HCT116 (cell line): ENCODE measurements at regions not wholly inside any gene's neighbourhood (a gene's known extent, or its start where the extent isn't known, plus 50 kb on each side); places are given as distances from the start of the nearest gene placed in this dataset.

ENCODE experiments used
- ATAC-seq: fragments of 200-7000 bp; cut with Tn5 transposase; 2 replicates; pipeline ENCODE4 v1.9.1; 2020; ENCODE audit warnings: mild to moderate bottlenecking, moderate library complexity
- BruUV-seq: library from RNA; stranded (reverse); fragments of 400-500 nt; replicated peaks from 2 replicates; lab custom pipeline; 2021; lab: Mats Ljungman, UMichigan
- CTCF ChIA-PET: fragments of 300-600 bp; sonication (Branson Sonifier 250); formaldehyde crosslinking; loops from one replicate; lab custom pipeline; 2021; ENCODE audit warnings: antibody characterized with exemption; lab: Charles Lee
- POLR2A ChIA-PET: fragments of 300-600, 350-600 bp; sonication (Branson Sonifier 250); formaldehyde crosslinking; loops from one replicate; lab custom pipeline; 2021; ENCODE audit warnings: antibody characterized with exemption; lab: Charles Lee
- RAD21 ChIA-PET, 2 experiments: fragments of 300-600 bp; sonication (Branson Sonifier 250); formaldehyde crosslinking; loops; one replicate each; lab custom pipeline; 2023; ENCODE audit warnings: low total read pairs in 2 of 2; ENCODE audit not compliant: uncharacterized antibody in 2 of 2, unreplicated experiment in 2 of 2, low non-redundant PET in 1 of 2; lab: Charles Lee
- DNase-seq: peaks from one replicate; pipeline ENCODE4 v3.0.0-alpha.2; 2010; ENCODE audit warnings: low read depth, low spot score
- H2AFZ ChIP-seq: fragments of 200-600 bp; shearing (Covaris generic), sonication (generic); 2 replicates; pipeline ENCODE4 v1.6.1; 2017; ENCODE audit warnings: low read depth, mixed run types, mixed read lengths, antibody characterized with exemption, low read length; ENCODE audit not compliant: poor library complexity, severe bottlenecking
- H3K27ac ChIP-seq: 2 replicates; pipeline ENCODE4 v1.5.1; 2012; ENCODE audit warnings: low read depth, low read length
- H3K27me3 ChIP-seq: fragments of 200-600 bp; sonication (generic); 2 replicates; pipeline ENCODE4 v1.6.1; 2016; ENCODE audit warnings: mixed run types, low read length, mixed read lengths; ENCODE audit not compliant: insufficient read depth
- H3K36me3 ChIP-seq, 2 experiments: fragments of 200-500 bp in 1 of 2; fragments of 200-600 bp in 1 of 2; sonication (Bioruptor generic) in 1 of 2; sonication (generic) in 1 of 2; 2 replicates each; pipeline versions ENCODE4 v1.5.1 to v1.6.1; 2014 to 2016; ENCODE audit warnings: low read length in 2 of 2, inconsistent platforms in 1 of 2, mixed read lengths in 1 of 2, mixed run types in 1 of 2; ENCODE audit not compliant: insufficient read depth in 2 of 2, control insufficient read depth in 1 of 2
- H3K4me1 ChIP-seq, 2 experiments: fragments of 200-600 bp in 1 of 2; sonication (generic) in 1 of 2; 2 replicates each; pipeline versions ENCODE4 v1.5.1 to v1.6.1; 2012 to 2017; ENCODE audit warnings: low read length in 2 of 2, inconsistent platforms in 1 of 2, mild to moderate bottlenecking in 1 of 2, mixed read lengths in 1 of 2, mixed run types in 1 of 2, moderate library complexity in 1 of 2; ENCODE audit not compliant: insufficient read depth in 2 of 2, control insufficient read depth in 1 of 2
- H3K4me2 ChIP-seq: fragments of 200-600 bp; sonication (generic); 2 replicates; pipeline ENCODE4 v1.6.1; 2017; ENCODE audit warnings: mixed run types, low read length, mixed read lengths
- H3K4me3 ChIP-seq, 2 experiments: fragments of 200-600 bp in 1 of 2; sonication (generic) in 1 of 2; replicated peaks in 1 of 2; 2 replicates each; pipeline ENCODE4 v1.5.1; 2011 to 2016; ENCODE audit warnings: low read length in 2 of 2, control low read depth in 1 of 2, low read depth in 1 of 2, mild to moderate bottlenecking in 1 of 2, mixed read lengths in 1 of 2, mixed run types in 1 of 2
- H3K79me2 ChIP-seq: fragments of 200-600 bp; sonication (generic); 2 replicates; pipeline ENCODE4 v1.6.1; 2017; ENCODE audit warnings: mild to moderate bottlenecking, mixed run types, low read length, moderate library complexity, mixed read lengths; ENCODE audit not compliant: insufficient read depth
- H3K9ac ChIP-seq: fragments of 200-600 bp; sonication (generic); 2 replicates; pipeline ENCODE4 v1.6.1; 2016; ENCODE audit warnings: low read length, mixed read lengths
- H3K9me2 ChIP-seq: fragments of 200-600 bp; sonication (generic), shearing (Covaris generic); 2 replicates; pipeline ENCODE4 v1.6.1; 2017; ENCODE audit warnings: mixed run types, mild to moderate bottlenecking, moderate library complexity; ENCODE audit not compliant: insufficient read depth
- H3K9me3 ChIP-seq, 2 experiments: fragments of 200-500 bp in 1 of 2; fragments of 200-600 bp in 1 of 2; sonication (Bioruptor generic) in 1 of 2; sonication (generic) in 1 of 2; 2 replicates each; pipeline ENCODE4 v1.6.1; 2014 to 2017; ENCODE audit warnings: low read length in 2 of 2, mixed read lengths in 2 of 2, inconsistent platforms in 1 of 2, low read depth in 1 of 2, mild to moderate bottlenecking in 1 of 2, mixed run types in 1 of 2, moderate library complexity in 1 of 2; ENCODE audit not compliant: control insufficient read depth in 1 of 2, insufficient read depth in 1 of 2
- H4K20me1 ChIP-seq: fragments of 200-600 bp; sonication (generic), shearing (Covaris generic); 2 replicates; pipeline ENCODE4 v1.6.1; 2017; ENCODE audit warnings: mixed run types, mild to moderate bottlenecking, moderate library complexity; ENCODE audit not compliant: insufficient read depth
- ATF3 ChIP-seq: IDR thresholded peaks from 2 replicates; pipeline ENCODE4 v1.6.1; 2012
- CTCF ChIP-seq, 3 experiments: fragments of 200-600 bp in 1 of 3; sonication (generic) in 1 of 3; IDR thresholded peaks in 2 of 3; conservative IDR thresholded peaks in 1 of 3; 2 replicates each; pipeline ENCODE4 v1.5.1; 2012 to 2017; ENCODE audit warnings: low read depth in 2 of 3, low read length in 2 of 3, antibody characterized with exemption in 1 of 3, borderline replicate concordance in 1 of 3, control low read depth in 1 of 3, mild to moderate bottlenecking in 1 of 3, mixed read lengths in 1 of 3, mixed run types in 1 of 3, moderate library complexity in 1 of 3; ENCODE audit not compliant: insufficient read depth in 1 of 3
- EZH2 ChIP-seq: fragments of 200-600 bp; sonication (generic); IDR thresholded peaks from 2 replicates; pipeline ENCODE4 v1.6.1; 2017; ENCODE audit warnings: antibody characterized with exemption, mixed run types
- FOSL1 ChIP-seq: IDR thresholded peaks from 2 replicates; pipeline ENCODE4 v1.6.1; 2012; ENCODE audit warnings: low read depth
- JUND ChIP-seq: IDR thresholded peaks from 2 replicates; pipeline ENCODE4 v1.6.1; 2012
- POLR2A ChIP-seq: IDR thresholded peaks from 2 replicates; pipeline ENCODE4 v1.7.0; 2011; ENCODE audit warnings: borderline replicate concordance; ENCODE audit not compliant: insufficient read depth, insufficient read length; ENCODE audit errors: extremely low read depth
- POLR2AphosphoS5 ChIP-seq: IDR thresholded peaks from 2 replicates; pipeline ENCODE4 v1.6.1; 2011; ENCODE audit warnings: mild to moderate bottlenecking, low read depth, low read length, moderate library complexity
- REST ChIP-seq: IDR thresholded peaks from 2 replicates; pipeline ENCODE4 v1.6.1; 2012; ENCODE audit warnings: low read depth
- SP1 ChIP-seq: IDR thresholded peaks from 2 replicates; pipeline ENCODE4 v1.6.1; 2012; ENCODE audit warnings: low read depth
- SRF ChIP-seq: IDR thresholded peaks from 2 replicates; pipeline ENCODE4 v1.6.1; 2012; ENCODE audit warnings: low read depth
- YY1 ChIP-seq: IDR thresholded peaks from 2 replicates; pipeline ENCODE4 v1.6.1; 2011; ENCODE audit warnings: low read length, low read depth, moderate library complexity, mild to moderate bottlenecking; ENCODE audit not compliant: insufficient replicate concordance; ENCODE audit errors: extremely low read depth
- ZBTB33 ChIP-seq: IDR thresholded peaks from 2 replicates; pipeline ENCODE4 v1.6.1; 2011; ENCODE audit warnings: mild to moderate bottlenecking, low read length, moderate library complexity; ENCODE audit not compliant: insufficient replicate concordance; ENCODE audit errors: extremely low read depth
- ZFX ChIP-seq: fragments of 450-650 bp; IDR thresholded peaks from 2 replicates; pipeline ENCODE4 v1.6.1; 2017
- intact Hi-C: fragments of 100-400 bp; cut with micrococcal nuclease; formaldehyde crosslinking; loops from 2 replicates; pipeline ENCODE4 v1.10.0; 2022

GRCh38 chr18:29104227-29104626 is 927.3 kb upstream of the CDH2 start:
- Histone ChIP-seq H2AFZ (no peak overlapping the region), H3K36me3 (no peaks in the 10 kb centered on the region), H3K4me1 (no peaks in the 10 kb centered on the region), H3K9ac (no peak overlapping the region), H4K20me1 (no peaks in the 10 kb centered on the region), H3K9me3 (no peaks in the 10 kb centered on the region), H3K27ac (no peak overlapping the region), H3K4me3 (no peak overlapping the region), H3K4me2 (no peak overlapping the region), H3K79me2 (no peaks in the 10 kb centered on the region), H3K27me3 (no peaks in the 10 kb centered on the region), H3K9me2 (no peaks in the 10 kb centered on the region)
- DNase-seq (no peak), ATAC-seq (no peak)
- ChIA-PET CTCF (no interaction called here), RAD21 (no interaction called here), POLR2A (no interaction called here)
- intact Hi-C loops: no loop called here
- TF ChIP-seq ATF3 (no peak), ZFX (no peak), POLR2AphosphoS5 (no peak), SP1 (no peak), FOSL1 (no peak), ZBTB33 (no peak), EZH2 (no peak)
- BruUV-seq: no TSS peak

GRCh38 chr18:29096079-29096770 is 919.3 kb upstream of the CDH2 start:
- CTCF ChIA-PET: no interaction called here
- H3K9ac ChIP-seq: no peak overlapping the region
- no peaks in the 10 kb centered on the region for H3K4me1 ChIP-seq
- H3K9me2 ChIP-seq: no peaks in the 10 kb centered on the region
- H3K27ac ChIP-seq: no peak overlapping the region
- H3K4me3 ChIP-seq: no peak overlapping the region
- RAD21 ChIA-PET: no interaction called here
- no peaks in the 10 kb centered on the region for H3K36me3 ChIP-seq
- DNase-seq: no peak
- ATAC-seq: no peak
- H3K4me2 ChIP-seq: no peak overlapping the region
- H2AFZ ChIP-seq: no peak overlapping the region
- H4K20me1 ChIP-seq: no peaks in the 10 kb centered on the region
- H3K79me2 ChIP-seq: no peaks in the 10 kb centered on the region
- POLR2A ChIA-PET: no interaction called here
- intact Hi-C loops: no loop called here
- no peaks in the 10 kb centered on the region for H3K27me3 ChIP-seq
- no peaks in the 10 kb centered on the region; a peak in 1 of 4 replicates for H3K9me3 ChIP-seq
- BruUV-seq: no TSS peak
- no peak for TF ChIP-seq YY1
- no peak for TF ChIP-seq CTCF (IDR thresholded peaks at IDR 0.05 in 2 of 3, conservative IDR thresholded peaks at IDR 0.05 in 1 of 3; ENCODE audit: borderline replicate concordance in 1 of 3, insufficient read depth in 1 of 3, low read depth in 2 of 3, low read length in 2 of 3)
- TF ChIP-seq ZFX: no peak
- TF ChIP-seq REST: no peak
- TF ChIP-seq JUND: no peak
- TF ChIP-seq POLR2A: no peak
- no peak for TF ChIP-seq SRF
